ENCODE measurements at regions not wholly inside any gene's neighbourhood (a gene's known extent, or its start where the extent isn't known, plus 50 kb on each side); places are given as distances from the start of the nearest gene placed in this dataset.

- dilution Hi-C loops (cut with MboI; ENCODE audit: extremely low pct_ligation_motif_present, low sequenced_read_pairs), result no loop called here
- H3K4me1 ChIP-seq (ENCODE audit: control insufficient read depth, extremely low read depth, insufficient read depth, low read length), result no peaks in the 10 kb centered on the region
- POLR2A ChIA-PET, result no interaction called here
- no peak overlapping the region for H3K4me2 ChIP-seq (ENCODE audit: insufficient read depth, low read length)
- H3K9ac ChIP-seq (replicated peaks; ENCODE audit: extremely low read depth, insufficient read depth, low read length), result no peak overlapping the region
- no peaks in the 10 kb centered on the region for H3K9me3 ChIP-seq (replicated peaks; ENCODE audit: control insufficient read depth, insufficient read depth, low read length)
- no peaks in the 10 kb centered on the region for H4K20me1 ChIP-seq (replicated peaks; ENCODE audit: control insufficient read depth, extremely low read depth, insufficient read depth, low read length)
- no peak for FAIRE-seq
- no peak overlapping the region for H3K4me3 ChIP-seq (replicated peaks in 1 of 3; ENCODE audit: insufficient read depth in 1 of 3, low read depth in 1 of 3, low read length in 3 of 3)
- BruUV-seq (replicated peaks), result no TSS peak
- intact Hi-C loops (cut with micrococcal nuclease), result no loop called here
- no peaks in the 10 kb centered on the region for H3K36me3 ChIP-seq (ENCODE audit: control insufficient read depth in 2 of 2, extremely low read depth in 1 of 2, insufficient read depth in 2 of 2, low read length in 2 of 2)
- H3K27ac ChIP-seq (ENCODE audit: insufficient read depth, low read depth, low read length), result no peak overlapping the region
- no peaks in the 10 kb centered on the region for H3K9me1 ChIP-seq (replicated peaks; ENCODE audit: control insufficient read depth, extremely low read depth, insufficient read depth, low read length)
- no peak for DNase-seq (ENCODE audit: low read depth, low spot score)
- TF ChIP-seq CTCF (IDR thresholded peaks at IDR 0.05; ENCODE audit: extremely low read depth in 1 of 2, insufficient read depth in 1 of 2, low read depth in 1 of 2, low read length in 2 of 2) (no peak), EZH2 (IDR thresholded peaks at IDR 0.05; ENCODE audit: borderline replicate concordance, low read depth, low read length, severe bottlenecking) (no peak), FOS (IDR thresholded peaks at IDR 0.05; ENCODE audit: borderline replicate concordance, insufficient read depth, low read length) (no peak), POLR2A (IDR thresholded peaks at IDR 0.05; ENCODE audit: low read depth, low read length) (no peak), GATA2 (IDR thresholded peaks at IDR 0.05; ENCODE audit: insufficient read depth, insufficient read length, low read depth, low read length) (no peak), MYC (IDR thresholded peaks at IDR 0.05; ENCODE audit: low read depth, low read length) (no peak), POLR2AphosphoS5 (IDR thresholded peaks at IDR 0.05; ENCODE audit: insufficient read depth, low read depth, low read length) (no peak), JUN (IDR thresholded peaks at IDR 0.05; ENCODE audit: borderline replicate concordance, insufficient read depth, insufficient read length, low read depth) (no peak), MAX (IDR thresholded peaks at IDR 0.05; ENCODE audit: insufficient read depth, insufficient read length) (no peak)
- H2AFZ ChIP-seq (ENCODE audit: low read depth, low read length), result peak overlapping the region; percentile 53
- no peaks in the 10 kb centered on the region for H3K27me3 ChIP-seq (ENCODE audit: control insufficient read depth in 2 of 2, insufficient read depth in 2 of 2, low read length in 2 of 2)
- CTCF ChIA-PET, result no interaction called here
- no peaks in the 10 kb centered on the region for H3K79me2 ChIP-seq (ENCODE audit: control insufficient read depth, insufficient read depth, low read length)
Measured at GRCh38 chr6:113209315-113209714, 647.8 kb upstream of the MARCKS start.

Data from endothelial cell of umbilical vein (primary cell).